Neural cell (in vitro differentiated cells): ENCODE measurements at regions not wholly inside any gene's neighbourhood (a gene's known extent, or its start where the extent isn't known, plus 50 kb on each side); places are given as distances from the start of the nearest gene placed in this dataset.

Experiments
- CTCF ChIP-seq: fragments of 450-650 bp; IDR thresholded peaks from 2 replicates; pipeline ENCODE4 v1.5.1; 2014; ENCODE audit warnings: antibody characterized with exemption, mild to moderate bottlenecking, moderate library complexity; ENCODE audit not compliant: poor library complexity, severe bottlenecking
- EZH2 ChIP-seq: fragments of 200-600, 300-800 bp; shearing (Covaris generic), sonication (generic); IDR thresholded peaks from 2 replicates; pipeline ENCODE4 v1.6.1; 2014; ENCODE audit warnings: antibody characterized with exemption, low read length, borderline replicate concordance, mild to moderate bottlenecking; ENCODE audit not compliant: insufficient read depth, poor library complexity, severe bottlenecking
- POLR2AphosphoS5 ChIP-seq: IDR thresholded peaks from 2 replicates; pipeline ENCODE4 v1.6.1; 2012
- RAD21 ChIP-seq: fragments of 450-650 bp; conservative IDR thresholded peaks from 2 replicates; pipeline ENCODE4 v1.6.1; 2014; ENCODE audit warnings: antibody characterized with exemption, mild to moderate bottlenecking, moderate library complexity
- REST ChIP-seq: IDR thresholded peaks from 2 replicates; pipeline ENCODE4 v1.6.1; 2012; ENCODE audit warnings: borderline replicate concordance
- SMC3 ChIP-seq: fragments of 450-650 bp; conservative IDR thresholded peaks from 2 replicates; pipeline ENCODE4 v1.6.1; 2014; ENCODE audit warnings: antibody characterized with exemption, mild to moderate bottlenecking, moderate library complexity; ENCODE audit not compliant: poor library complexity

GRCh38 chr16:86372193-86372592 is 138.1 kb upstream of the FOXF1 start:
- TF ChIP-seq CTCF (no peak), RAD21 (no peak), REST (no peak), SMC3 (no peak), POLR2AphosphoS5 (no peak), EZH2 (no peak)
